ENCODE measurements at regions not wholly inside any gene's neighbourhood (a gene's known extent, or its start where the extent isn't known, plus 50 kb on each side); places are given as distances from the start of the nearest gene placed in this dataset.
A peak's percentile ranks its signal among the peaks of the same experiment; 100 is the strongest.

- no peak for TF ChIP-seq SRF (IDR thresholded peaks at IDR 0.05; ENCODE audit: low read depth, low read length)
- TF ChIP-seq CHD2 (IDR thresholded peaks at IDR 0.05; ENCODE audit: low read length): no peak
- no peak for TF ChIP-seq SIX5 (IDR thresholded peaks at IDR 0.05; ENCODE audit: low read depth, low read length)
- no peak for TF ChIP-seq SAP30 (IDR thresholded peaks at IDR 0.05; ENCODE audit: insufficient read depth, insufficient replicate concordance, low read length)
- TF ChIP-seq POU5F1 (IDR thresholded peaks at IDR 0.05; ENCODE audit: low read depth, low read length): peak; percentile 67; the same call in 1 of the 2 replicates
- TF ChIP-seq TBP (IDR thresholded peaks at IDR 0.05; ENCODE audit: low read depth, low read length): peak; percentile 78
- TF ChIP-seq EGR1 (IDR thresholded peaks at IDR 0.05; ENCODE audit: borderline replicate concordance, low read depth, low read length): no peak
- no peak for TF ChIP-seq JUN (IDR thresholded peaks at IDR 0.05; ENCODE audit: low read depth, low read length)
- no peak for TF ChIP-seq RFX5 (IDR thresholded peaks at IDR 0.05; ENCODE audit: borderline replicate concordance, low read depth, low read length)
- TF ChIP-seq CHD1 (IDR thresholded peaks at IDR 0.05; ENCODE audit: low read depth, low read length): no peak
- TF ChIP-seq GABPA (IDR thresholded peaks at IDR 0.05; ENCODE audit: borderline replicate concordance, insufficient read depth, low read length): no peak
- TF ChIP-seq HDAC6 (IDR thresholded peaks at IDR 0.05; ENCODE audit: low read depth, low read length): no peak
- no peak for TF ChIP-seq ZNF274 (IDR thresholded peaks at IDR 0.05; ENCODE audit: borderline replicate concordance, extremely low read depth, low read length)
- no peak for TF ChIP-seq CTBP2 (IDR thresholded peaks at IDR 0.05; ENCODE audit: borderline replicate concordance, insufficient read depth, insufficient read length, low read length)
- no peak for TF ChIP-seq BRCA1 (IDR thresholded peaks at IDR 0.05; ENCODE audit: low read depth, low read length)
- TF ChIP-seq KDM1A (IDR thresholded peaks at IDR 0.05; ENCODE audit: borderline replicate concordance, low read length): no peak
- TF ChIP-seq POLR2A (IDR thresholded peaks at IDR 0.05; ENCODE audit: control extremely low read depth in 1 of 2, low read depth in 2 of 2, low read length in 2 of 2): peak in 1 of 2 experiments; percentile 64; a peak in 2 of 3 replicates
- no peak for TF ChIP-seq PHF8 (conservative IDR thresholded peaks at IDR 0.05; ENCODE audit: low read depth, low read length)
- no peak for TF ChIP-seq ASH2L (IDR thresholded peaks at IDR 0.05; ENCODE audit: low read length)
- no peak for TF ChIP-seq KDM5A (IDR thresholded peaks at IDR 0.05; ENCODE audit: low read length)
- no peak for TF ChIP-seq USF2 (IDR thresholded peaks at IDR 0.05; ENCODE audit: low read length)
- no peak for TF ChIP-seq BACH1 (IDR thresholded peaks at IDR 0.05; ENCODE audit: low read length)
- TF ChIP-seq EP300 (IDR thresholded peaks at IDR 0.05; ENCODE audit: borderline replicate concordance in 1 of 2, low read depth in 2 of 2, low read length in 2 of 2): peak in 1 of 2 experiments; percentile 13; a peak in 1 of 3 replicates
- TF ChIP-seq GTF2F1 (IDR thresholded peaks at IDR 0.05; ENCODE audit: borderline replicate concordance, low read depth, low read length): no peak
Observed at GRCh38 chr13:60261432-60262351, 98.0 kb upstream of the DIAPH3 start (continued).
